Erythroblast (primary cell): ENCODE measurements at regions not wholly inside any gene's neighbourhood (a gene's known extent, or its start where the extent isn't known, plus 50 kb on each side); places are given as distances from the start of the nearest gene placed in this dataset.

Source experiments
- GATA1 ChIP-seq: IDR thresholded peaks from 2 replicates; pipeline ENCODE4 v1.6.1; 2011; ENCODE audit warnings: low read depth, mild to moderate bottlenecking, control low read depth, low read length, moderate library complexity
- POLR2A ChIP-seq: IDR thresholded peaks from 2 replicates; pipeline ENCODE4 v1.6.1; 2011; ENCODE audit warnings: mild to moderate bottlenecking, low read length

GRCh38 chr6:99121748-99122147 is 174.0 kb upstream of the FBXL4 start:
- TF ChIP-seq POLR2A = no peak
- no peak for TF ChIP-seq GATA1
